NCI-H748 (cell line): ENCODE measurements at regions not wholly inside any gene's neighbourhood (a gene's known extent, or its start where the extent isn't known, plus 50 kb on each side); places are given as distances from the start of the nearest gene placed in this dataset.

Source experiments
- DNase-seq: peaks from one replicate; lab custom pipeline; 2025; ENCODE audit not compliant: unreplicated experiment; lab: John Stamatoyannopoulos, UW

GRCh38 chr9:107919263-107919662 is 429.7 kb upstream of the KLF4 start:
- no peak for DNase-seq

- DNase-seq: no peak
These were observed 429.2 kb upstream of the KLF4 start for GRCh38 chr9:107918749-107919148.

- DNase-seq: no peak
These were observed 424.6 kb upstream of the KLF4 start for GRCh38 chr9:107914151-107914550.

GRCh38 chr9:107907715-107908114 is 418.1 kb upstream of the KLF4 start:
- DNase-seq: no peak

- DNase-seq: no peak
These were observed 417.7 kb upstream of the KLF4 start for GRCh38 chr9:107907255-107907654.

GRCh38 chr9:107906074-107906473 is 416.5 kb upstream of the KLF4 start:
- no peak for DNase-seq

- peak; percentile 21 for DNase-seq
These were observed 415.9 kb upstream of the KLF4 start for GRCh38 chr9:107905308-107906020.

GRCh38 chr9:107899961-107900330 is 410.4 kb upstream of the KLF4 start:
- no peak for DNase-seq

- DNase-seq: no peak
These were observed 409.2 kb upstream of the KLF4 start for GRCh38 chr9:107898761-107899160.

GRCh38 chr9:107896544-107896943 is 407.0 kb upstream of the KLF4 start:
- DNase-seq: no peak

GRCh38 chr9:107895501-107896001 is 406.0 kb upstream of the KLF4 start:
- no peak for DNase-seq

GRCh38 chr9:107894572-107895261 is 405.1 kb upstream of the KLF4 start:
- DNase-seq: no peak

GRCh38 chr9:107890921-107891465 is 401.4 kb upstream of the KLF4 start:
- no peak for DNase-seq

- DNase-seq: no peak
These were observed 399.2 kb upstream of the KLF4 start for GRCh38 chr9:107888773-107889227.

GRCh38 chr9:107886826-107887225 is 397.3 kb upstream of the KLF4 start:
- no peak for DNase-seq

- DNase-seq: no peak
These were observed 394.0 kb upstream of the KLF4 start for GRCh38 chr9:107883496-107884124.

- DNase-seq: no peak
These were observed 392.2 kb upstream of the KLF4 start for GRCh38 chr9:107881626-107882300.

- DNase-seq: no peak
These were observed 388.9 kb upstream of the KLF4 start for GRCh38 chr9:107878462-107878861.

- no peak for DNase-seq
These were observed 386.0 kb upstream of the KLF4 start for GRCh38 chr9:107875571-107875980.

- no peak for DNase-seq
These were observed 385.2 kb upstream of the KLF4 start for GRCh38 chr9:107874591-107875369.
